ENCODE measurements at regions not wholly inside any gene's neighbourhood (a gene's known extent, or its start where the extent isn't known, plus 50 kb on each side); places are given as distances from the start of the nearest gene placed in this dataset.

DNA sequence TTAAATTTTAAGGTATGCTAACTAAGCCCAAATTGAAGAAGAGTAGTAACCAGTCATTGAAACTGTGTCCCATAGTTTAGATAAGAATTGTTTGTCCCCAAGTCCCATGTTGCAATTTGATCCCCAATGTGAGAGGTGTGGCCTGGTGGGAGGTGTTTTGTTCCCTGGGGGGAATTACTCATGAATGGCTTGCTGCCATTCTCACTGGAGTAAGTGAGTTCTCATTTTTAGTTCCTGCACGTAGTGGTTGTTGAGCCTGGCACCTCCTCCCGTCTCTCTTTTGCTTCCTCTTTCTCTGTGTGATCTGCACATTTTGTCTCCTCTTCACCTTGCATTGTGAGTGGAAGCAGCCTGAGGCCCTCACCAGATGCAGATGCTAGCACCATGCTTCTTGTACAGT, 1271.0 kb downstream of the NSUN3 start:
- TF ChIP-seq, protein P1, sequence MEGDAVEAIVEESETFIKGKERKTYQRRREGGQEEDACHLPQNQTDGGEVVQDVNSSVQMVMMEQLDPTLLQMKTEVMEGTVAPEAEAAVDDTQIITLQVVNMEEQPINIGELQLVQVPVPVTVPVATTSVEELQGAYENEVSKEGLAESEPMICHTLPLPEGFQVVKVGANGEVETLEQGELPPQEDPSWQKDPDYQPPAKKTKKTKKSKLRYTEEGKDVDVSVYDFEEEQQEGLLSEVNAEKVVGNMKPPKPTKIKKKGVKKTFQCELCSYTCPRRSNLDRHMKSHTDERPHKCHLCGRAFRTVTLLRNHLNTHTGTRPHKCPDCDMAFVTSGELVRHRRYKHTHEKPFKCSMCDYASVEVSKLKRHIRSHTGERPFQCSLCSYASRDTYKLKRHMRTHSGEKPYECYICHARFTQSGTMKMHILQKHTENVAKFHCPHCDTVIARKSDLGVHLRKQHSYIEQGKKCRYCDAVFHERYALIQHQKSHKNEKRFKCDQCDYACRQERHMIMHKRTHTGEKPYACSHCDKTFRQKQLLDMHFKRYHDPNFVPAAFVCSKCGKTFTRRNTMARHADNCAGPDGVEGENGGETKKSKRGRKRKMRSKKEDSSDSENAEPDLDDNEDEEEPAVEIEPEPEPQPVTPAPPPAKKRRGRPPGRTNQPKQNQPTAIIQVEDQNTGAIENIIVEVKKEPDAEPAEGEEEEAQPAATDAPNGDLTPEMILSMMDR (IDR thresholded peaks at IDR 0.05; ENCODE audit: low read depth, low read length): no peak
- TF ChIP-seq POLR2A (IDR thresholded peaks at IDR 0.05; ENCODE audit: extremely low read depth, insufficient read length) (no peak), MYC (IDR thresholded peaks at IDR 0.05; ENCODE audit: low read depth, low read length) (no peak)
- TF ChIP-seq, protein P2, sequence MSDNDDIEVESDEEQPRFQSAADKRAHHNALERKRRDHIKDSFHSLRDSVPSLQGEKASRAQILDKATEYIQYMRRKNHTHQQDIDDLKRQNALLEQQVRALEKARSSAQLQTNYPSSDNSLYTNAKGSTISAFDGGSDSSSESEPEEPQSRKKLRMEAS (IDR thresholded peaks at IDR 0.05; ENCODE audit: low read depth, low read length): no peak
